ENCODE measurements at regions not wholly inside any gene's neighbourhood (a gene's known extent, or its start where the extent isn't known, plus 50 kb on each side); places are given as distances from the start of the nearest gene placed in this dataset.
A peak's percentile ranks its signal among the peaks of the same experiment; 100 is the strongest.

DNA sequence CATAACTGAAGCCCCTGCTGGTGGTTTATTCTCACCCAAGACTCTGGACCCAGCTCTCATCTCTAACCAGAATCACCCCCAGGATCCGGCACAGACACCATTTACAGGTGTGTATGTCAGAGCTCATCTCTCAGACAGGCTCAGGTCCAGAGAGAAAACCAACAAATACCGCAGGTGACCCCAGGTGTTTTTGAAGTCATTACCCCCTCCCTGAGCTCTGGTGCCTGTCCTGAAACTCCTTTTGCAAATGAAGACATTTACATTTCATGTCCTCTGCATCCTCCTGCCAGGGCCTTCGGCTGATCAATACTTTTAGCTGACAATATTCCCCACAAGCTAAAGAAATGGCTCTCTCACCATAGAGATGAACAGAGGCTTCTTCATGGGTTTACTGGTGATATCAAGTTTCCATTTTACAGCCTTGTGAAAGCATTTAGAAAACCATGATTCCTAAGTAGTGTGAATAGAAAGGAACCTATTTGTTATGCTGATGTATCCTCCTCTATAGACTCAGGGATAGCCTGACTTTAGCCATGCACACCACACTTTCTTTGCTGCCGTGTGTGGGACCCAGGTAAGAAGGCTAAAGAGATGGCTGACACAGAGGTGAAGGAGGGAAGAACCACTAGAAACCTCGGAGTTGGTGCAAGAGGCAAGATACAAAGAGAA lies 131.3 kb downstream of the KCTD15 start (continued):
- no peak for TF ChIP-seq JUNB (IDR thresholded peaks at IDR 0.05; ENCODE audit: unreplicated experiment)
- TF ChIP-seq ZNF462 (CRISPR knock-in tag; IDR thresholded peaks at IDR 0.05): no peak

GRCh38 chr19:33928458-33928950 lies 131.8 kb downstream of the KCTD15 start:
- Histone ChIP-seq H3K9me2 (ENCODE audit: insufficient read depth) (no peaks in the 10 kb centered on the region), H3K27me3 (ENCODE audit: insufficient read depth) (no peaks in the 10 kb centered on the region), H4K20me1 (replicated peaks; ENCODE audit: insufficient read depth) (no peaks in the 10 kb centered on the region), H3F3A (replicated peaks; ENCODE audit: low read depth) (no peaks in the 10 kb centered on the region), H2AFZ (0 out of 2 replicates have a peak overlapping the region, but pooled peaks have one; percentile 0), H3K27ac (ENCODE audit: low read depth) (peak overlapping the region; percentile 4; the same call in 1 of the 2 replicates), H3K79me2 (replicated peaks; ENCODE audit: insufficient read depth) (no peaks in the 10 kb centered on the region), H3K4me1 (ENCODE audit: insufficient read depth) (peaks cover 22% of the 10 kb centered on the region), H3K4me3 (no peak overlapping the region; the same call in 1 of the 2 replicates), H3K4me2 (peak overlapping the region; percentile 18), H3K36me3 (ENCODE audit: insufficient read depth) (no peaks in the 10 kb centered on the region)
- H3K4me3 Mint-ChIP-seq: peak overlapping the region; percentile 13; the same call in 2 of the 3 replicates
- DNase-seq (ENCODE audit: low spot score) (no peak), ATAC-seq (no peak)
- no peaks in the 10 kb centered on the region for H3K9me3 Mint-ChIP-seq
- no peaks in the 10 kb centered on the region for H3K36me3 Mint-ChIP-seq (ENCODE audit: low read depth)
- H3K27me3 Mint-ChIP-seq (ENCODE audit: insufficient read depth, low read depth, poor library complexity): peaks cover 11% of the 10 kb centered on the region
- TF ChIP-seq ZNF331 (CRISPR knock-in tag; IDR thresholded peaks at IDR 0.05; ENCODE audit: low read depth): no peak
- TF ChIP-seq ZNF462 (CRISPR knock-in tag; IDR thresholded peaks at IDR 0.05): no peak
- no peak for TF ChIP-seq POLR2AphosphoS5 (IDR thresholded peaks at IDR 0.05; ENCODE audit: low read depth)
- TF ChIP-seq, protein P1, sequence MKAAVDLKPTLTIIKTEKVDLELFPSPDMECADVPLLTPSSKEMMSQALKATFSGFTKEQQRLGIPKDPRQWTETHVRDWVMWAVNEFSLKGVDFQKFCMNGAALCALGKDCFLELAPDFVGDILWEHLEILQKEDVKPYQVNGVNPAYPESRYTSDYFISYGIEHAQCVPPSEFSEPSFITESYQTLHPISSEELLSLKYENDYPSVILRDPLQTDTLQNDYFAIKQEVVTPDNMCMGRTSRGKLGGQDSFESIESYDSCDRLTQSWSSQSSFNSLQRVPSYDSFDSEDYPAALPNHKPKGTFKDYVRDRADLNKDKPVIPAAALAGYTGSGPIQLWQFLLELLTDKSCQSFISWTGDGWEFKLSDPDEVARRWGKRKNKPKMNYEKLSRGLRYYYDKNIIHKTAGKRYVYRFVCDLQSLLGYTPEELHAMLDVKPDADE (IDR thresholded peaks at IDR 0.05): no peak
- no peak for TF ChIP-seq ZNF114 (CRISPR knock-in tag; IDR thresholded peaks at IDR 0.05)
- no peak for TF ChIP-seq JUNB (IDR thresholded peaks at IDR 0.05; ENCODE audit: unreplicated experiment)
- no peak for TF ChIP-seq CREB1 (CRISPR knock-in tag; IDR thresholded peaks at IDR 0.05; ENCODE audit: low read depth)
- peaks cover 19% of the 10 kb centered on the region for H3K4me1 Mint-ChIP-seq
- H3K27ac Mint-ChIP-seq: peak overlapping the region; percentile 36; the same call in 1 of the 2 replicates

Data from GM23338 (cell line).